Right renal cortex interstitium (tissue), 3 donors: ENCODE measurements at regions not wholly inside any gene's neighbourhood (a gene's known extent, or its start where the extent isn't known, plus 50 kb on each side); places are given as distances from the start of the nearest gene placed in this dataset.
"Not testable (repeated sequence)": the region's sequence is repeated elsewhere in the genome, so short reads cannot be mapped to it uniquely, and the experiment has no call there.

Experiments used
- DNase-seq, 3 donors: peaks; one replicate each; pipeline ENCODE4 v3.0.0-alpha.2; 2013; ENCODE audit warnings: low read depth in 3 of 3, low spot score in 2 of 3

GRCh38 chr3:144665567-144666053 is 694.0 kb downstream of the DIPK2A start:
- DNase-seq: no peak

GRCh38 chr3:144670571-144670970 is 698.9 kb downstream of the DIPK2A start:
- no peak for DNase-seq

GRCh38 chr3:144677103-144677502 is 705.5 kb downstream of the DIPK2A start:
- no peak for DNase-seq

- no peak for DNase-seq
Measured at GRCh38 chr3:144683065-144683464, 711.4 kb downstream of the DIPK2A start.

- no peak for DNase-seq
Measured at GRCh38 chr3:144687862-144688261, 716.2 kb downstream of the DIPK2A start.

GRCh38 chr3:144692488-144692887 is 720.9 kb downstream of the DIPK2A start:
- no peak for DNase-seq

- DNase-seq: no peak
Measured at GRCh38 chr3:144708437-144708836, 736.8 kb downstream of the DIPK2A start.

- DNase-seq: no peak
Measured at GRCh38 chr3:144737281-144737680, 765.7 kb downstream of the DIPK2A start.

GRCh38 chr3:144743225-144743668 is 771.6 kb downstream of the DIPK2A start:
- no peak for DNase-seq

GRCh38 chr3:144744473-144744872 is 772.9 kb downstream of the DIPK2A start:
- DNase-seq: no peak

- no peak for DNase-seq
Measured at GRCh38 chr3:144746631-144747030, 775.0 kb downstream of the DIPK2A start.

GRCh38 chr3:144749536-144750253 is 778.1 kb downstream of the DIPK2A start:
- not testable (repeated sequence) for DNase-seq

GRCh38 chr3:144754076-144754783 is 782.6 kb downstream of the DIPK2A start:
- no peak for DNase-seq

GRCh38 chr3:144756704-144757440 is 785.2 kb downstream of the DIPK2A start:
- no peak for DNase-seq

- no peak for DNase-seq
Measured at GRCh38 chr3:144760831-144761230, 789.2 kb downstream of the DIPK2A start.

GRCh38 chr3:144762091-144762490 is 790.5 kb downstream of the DIPK2A start:
- no peak for DNase-seq

- no peak for DNase-seq
Measured at GRCh38 chr3:144763878-144764454, 792.3 kb downstream of the DIPK2A start.

- no peak for DNase-seq
Measured at GRCh38 chr3:144770281-144770680, 798.7 kb downstream of the DIPK2A start.

- no peak for DNase-seq
Measured at GRCh38 chr3:144770915-144771351, 799.3 kb downstream of the DIPK2A start.

- no peak for DNase-seq
Measured at GRCh38 chr3:144771381-144771870, 799.8 kb downstream of the DIPK2A start.

GRCh38 chr3:144772372-144772771 is 800.7 kb downstream of the DIPK2A start:
- DNase-seq: no peak
